ENCODE measurements at regions not wholly inside any gene's neighbourhood (a gene's known extent, or its start where the extent isn't known, plus 50 kb on each side); places are given as distances from the start of the nearest gene placed in this dataset.
"Not testable (repeated sequence)": the region's sequence is repeated elsewhere in the genome, so short reads cannot be mapped to it uniquely, and the experiment has no call there.

DNA sequence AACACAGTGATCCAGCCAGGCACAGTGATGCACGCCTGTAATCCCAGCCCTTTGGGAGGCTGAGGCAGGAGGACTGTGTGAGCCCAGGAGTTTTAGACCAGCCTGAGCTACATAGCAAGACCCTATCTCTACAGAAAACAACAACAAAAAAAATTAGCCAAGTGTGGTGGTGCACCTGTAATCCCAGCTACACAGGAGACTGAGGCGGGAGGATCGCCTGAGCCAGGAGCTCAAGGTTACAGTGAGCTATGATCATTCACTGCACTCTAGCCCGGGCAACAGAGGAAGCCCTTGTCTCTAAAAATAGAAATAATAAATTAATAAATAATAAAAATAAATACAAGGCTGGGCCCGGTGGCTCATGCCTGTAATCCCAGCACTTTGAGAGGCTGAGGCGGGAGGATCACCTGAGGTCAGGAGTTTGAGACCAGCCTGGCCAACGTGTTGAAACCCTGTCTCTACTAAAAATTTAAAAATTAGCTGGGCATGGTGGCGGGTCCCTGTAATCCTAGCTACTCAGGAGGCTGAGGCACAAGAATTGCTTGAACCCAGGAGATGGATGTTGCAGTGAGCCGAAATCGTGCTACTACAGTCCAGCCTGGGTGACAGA lies 75.5 kb upstream of the GRIN2A start:
- TF ChIP-seq CTCF (IDR thresholded peaks at IDR 0.05; ENCODE audit: low read length); EZH2phosphoT487 (IDR thresholded peaks at IDR 0.05; ENCODE audit: low read length); EZH2 (optimal IDR thresholded peaks at IDR 0.05; ENCODE audit: low read depth, low read length): not testable (repeated sequence)

Data from MM.1S (cell line).